Left lobe of liver (tissue), 2 donors: ENCODE measurements at regions not wholly inside any gene's neighbourhood (a gene's known extent, or its start where the extent isn't known, plus 50 kb on each side); places are given as distances from the start of the nearest gene placed in this dataset.
A peak's percentile ranks its signal among the peaks of the same experiment; 100 is the strongest.

Source experiments
- ATAC-seq: fragments of 200-7000 bp; cut with Tn5 transposase; one replicate; pipeline ENCODE4 v1.9.1; 2020; ENCODE audit warnings: mild to moderate bottlenecking, moderate library complexity
- DNase-seq: peaks from one replicate; pipeline ENCODE4 v3.0.0-alpha.2; 2020; ENCODE audit warnings: low spot score
- donor health status: DM: no; HTN: no; CAD: no; lungs with moderate emphysema.
- donor health status: DM: no; HTN: yes; CAD: no.

DNA sequence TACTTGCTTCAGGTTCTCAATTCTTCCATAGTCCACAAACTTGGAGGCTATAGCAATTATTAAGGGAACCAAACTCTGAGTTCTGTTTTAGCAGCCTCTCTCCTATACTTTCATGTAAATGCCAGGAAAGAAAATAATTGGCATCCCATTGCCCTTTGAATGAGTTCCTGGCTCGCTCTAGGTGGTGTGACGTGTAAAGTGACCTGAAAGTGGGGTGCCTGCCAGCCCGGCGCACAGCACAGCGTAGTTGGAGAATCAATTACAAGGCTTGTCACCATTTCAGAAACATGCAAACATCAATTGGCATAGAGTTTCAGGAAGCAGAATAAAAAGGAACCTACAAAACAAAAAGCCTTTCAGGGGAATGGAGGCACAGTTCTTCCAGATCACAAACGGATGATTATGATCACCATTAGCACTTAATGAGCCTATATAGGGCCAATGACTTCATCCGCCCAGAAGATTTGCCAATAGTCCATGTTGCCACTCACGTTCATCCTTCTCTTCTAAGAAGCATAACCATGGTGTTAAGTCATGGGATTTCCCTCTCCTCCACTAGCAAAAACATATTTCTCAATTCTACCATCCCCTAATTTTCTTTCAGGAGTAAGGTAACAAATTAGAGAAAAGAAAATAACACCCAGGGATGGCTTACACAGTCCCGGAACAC lies 354.6 kb upstream of the ADGRL2 start:
- ATAC-seq, result peak; percentile 60
- DNase-seq, result no peak

DNA sequence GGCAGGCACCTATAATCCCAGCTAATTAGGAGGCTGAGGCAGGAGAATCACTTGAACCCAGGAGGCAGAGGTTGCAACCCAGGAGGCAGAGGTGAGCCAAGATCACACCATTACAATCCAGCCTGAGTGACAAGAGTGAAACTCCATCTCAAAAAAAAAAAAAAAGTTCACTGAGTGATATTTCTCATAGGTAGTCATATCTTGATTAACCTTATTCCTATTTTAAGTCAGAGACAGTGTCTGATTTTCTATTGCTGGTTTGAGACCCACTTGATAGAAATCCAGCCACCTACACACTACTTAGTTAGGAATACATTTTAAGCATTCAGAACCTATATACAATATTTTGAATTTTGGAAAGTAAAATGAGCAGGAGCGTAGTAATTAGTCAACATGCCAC lies 357.4 kb upstream of the ADGRL2 start:
- DNase-seq (no peak), ATAC-seq (no peak)

DNA sequence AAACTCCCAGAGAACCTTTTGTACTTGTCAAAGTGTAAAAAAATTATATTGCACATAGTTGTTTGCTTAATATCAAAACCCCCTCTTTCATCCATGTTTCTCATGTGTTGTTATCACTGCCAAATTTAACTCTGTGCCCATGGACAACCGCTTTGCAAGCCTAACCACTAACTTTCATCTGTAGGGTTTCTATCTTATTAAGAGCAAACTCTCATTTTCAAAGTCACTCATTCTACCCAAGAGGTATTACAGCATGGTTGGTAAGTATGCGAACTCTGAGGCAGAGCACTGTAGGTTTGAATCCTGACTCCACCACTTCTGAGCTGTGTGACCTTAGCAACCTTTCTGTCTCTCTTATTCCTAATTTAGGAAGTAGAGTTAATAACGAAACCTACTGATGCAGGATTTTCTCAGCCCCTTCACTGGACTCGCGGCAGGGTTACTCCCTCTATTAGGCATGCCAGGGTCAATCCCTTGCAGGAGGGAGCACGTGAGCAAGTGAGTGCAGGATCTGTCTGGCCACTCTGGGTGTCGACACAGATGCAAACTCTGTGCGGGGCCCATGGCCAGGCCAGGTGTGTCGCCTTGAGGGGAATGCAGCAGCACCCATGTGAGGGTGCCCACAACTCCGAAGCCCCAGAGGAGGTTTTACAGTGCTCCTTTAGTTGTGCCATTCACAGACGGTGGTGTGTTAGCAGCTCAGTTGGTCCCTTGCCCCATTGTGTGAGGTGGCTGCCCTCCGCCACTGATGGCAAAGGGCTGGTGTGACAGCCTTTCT lies 361.5 kb upstream of the ADGRL2 start:
- ATAC-seq (no peak), DNase-seq (no peak)

DNA sequence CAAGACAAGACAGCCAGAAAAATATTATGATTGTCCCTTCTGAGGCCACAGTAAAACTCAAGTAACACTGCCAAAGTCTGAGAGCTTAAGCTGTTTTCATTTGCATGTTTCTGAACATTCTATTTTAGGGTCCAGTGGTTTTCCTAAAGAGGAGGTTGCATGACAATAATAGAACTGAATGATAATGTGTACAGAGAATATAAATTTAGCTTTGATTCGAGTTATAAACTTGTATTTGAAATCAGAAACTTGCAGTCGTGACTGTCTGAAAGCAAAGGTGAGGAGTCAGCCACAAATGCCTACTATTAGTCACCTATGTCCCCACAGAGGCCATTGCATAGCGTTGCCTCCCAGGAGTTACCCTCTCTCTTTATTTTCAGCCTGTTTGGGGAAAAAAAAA lies 363.1 kb upstream of the ADGRL2 start:
- ATAC-seq (no peak), DNase-seq (no peak)

DNA sequence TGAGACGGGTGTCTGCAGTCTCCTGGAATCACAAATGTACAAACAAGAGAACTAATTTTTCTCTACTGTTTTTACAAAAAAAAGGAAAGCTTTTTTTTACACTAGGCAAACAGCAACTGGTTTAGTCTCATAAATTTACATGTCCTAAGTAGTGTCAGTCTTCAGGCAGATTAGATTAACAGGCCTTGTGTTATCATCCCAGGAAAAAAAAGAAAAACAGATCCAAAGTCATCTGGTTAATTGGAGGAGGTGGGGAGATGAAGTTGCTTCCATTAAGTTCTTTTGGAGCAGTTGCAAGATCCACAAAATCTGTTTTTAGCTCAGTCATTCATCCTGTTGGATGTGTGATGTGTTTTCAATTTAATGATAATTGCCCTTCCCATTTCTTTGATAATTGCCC lies 363.5 kb upstream of the ADGRL2 start:
- DNase-seq (no peak), ATAC-seq (no peak)

DNA sequence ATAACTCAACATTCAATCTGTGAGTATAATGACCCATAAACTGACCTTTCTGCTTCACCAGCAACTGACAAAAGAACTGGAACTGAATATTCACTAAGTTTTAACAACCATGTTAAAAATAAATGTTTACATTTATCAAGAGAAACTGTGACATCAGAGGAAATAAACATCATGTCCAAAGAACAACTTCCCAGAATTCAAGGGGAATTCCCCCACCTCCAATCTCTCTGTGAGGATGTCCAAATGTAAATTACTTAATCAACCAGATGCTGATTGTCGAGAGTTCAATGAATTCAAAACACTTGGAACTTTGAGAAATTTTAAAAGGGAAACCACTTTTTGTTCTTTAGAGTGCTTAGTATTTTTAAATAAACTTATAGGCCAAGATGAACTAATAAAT lies 365.6 kb upstream of the ADGRL2 start:
- ATAC-seq, result no peak
- no peak for DNase-seq

DNA sequence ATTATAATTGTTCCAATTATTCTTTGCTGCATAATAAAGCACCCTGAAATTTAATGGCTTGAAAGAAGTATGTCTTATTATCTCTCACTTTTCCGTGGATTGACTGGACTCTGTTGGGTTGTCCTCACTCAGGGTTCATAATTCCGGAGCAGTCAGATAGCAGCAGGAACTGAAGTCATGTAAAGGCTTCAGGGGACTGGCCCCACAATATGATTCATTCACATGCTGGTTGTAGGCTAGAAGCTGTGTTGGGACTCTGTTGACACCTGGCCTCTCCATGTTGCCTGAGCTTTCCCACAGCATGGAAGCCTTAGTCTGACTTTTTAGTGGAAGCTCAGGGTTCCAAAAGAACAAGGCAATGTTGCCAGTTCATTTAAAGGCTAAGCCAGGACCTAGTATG lies 367.1 kb upstream of the ADGRL2 start:
- ATAC-seq, result no peak
- no peak for DNase-seq

DNA sequence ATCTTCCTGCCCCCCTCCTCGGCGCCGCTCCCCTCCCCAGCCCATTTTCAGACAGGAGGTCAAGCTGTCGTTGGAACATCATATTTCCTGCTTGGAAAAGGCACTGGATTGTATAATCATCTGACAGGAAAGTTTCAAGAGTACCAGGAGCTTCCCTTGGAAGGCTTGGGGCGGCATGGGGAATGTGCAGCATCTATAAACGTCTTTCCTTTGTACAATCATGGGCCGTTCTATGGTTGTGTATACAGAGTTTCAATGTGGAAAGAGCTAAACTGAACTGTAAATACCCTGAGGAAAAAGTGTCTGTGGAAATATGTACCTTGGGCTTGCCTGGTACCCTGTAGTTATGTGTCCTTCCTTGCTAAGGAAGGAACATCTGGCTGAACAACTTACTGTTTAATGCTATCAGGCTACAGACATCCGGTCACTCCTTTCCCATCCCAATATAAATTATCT lies 368.1 kb upstream of the ADGRL2 start:
- peak; percentile 54 for ATAC-seq
- no peak for DNase-seq

DNA sequence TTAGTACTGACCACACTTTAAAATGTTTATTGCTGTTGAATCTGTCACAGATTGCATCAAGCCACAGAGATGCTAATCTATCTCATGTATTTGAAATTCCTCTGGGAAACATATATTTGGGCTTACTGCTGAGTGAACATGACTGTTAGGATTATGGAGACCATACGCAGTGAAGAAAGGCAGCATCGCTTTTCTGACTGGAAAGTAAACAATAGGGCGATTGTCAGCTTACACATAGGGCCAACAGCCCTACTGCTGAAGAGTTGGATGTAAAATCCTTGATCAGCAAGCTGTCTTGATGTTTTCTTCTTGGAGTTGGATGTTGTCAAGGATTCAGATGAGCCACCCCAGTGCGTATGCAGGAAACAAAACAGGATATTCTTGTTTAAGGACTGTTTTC lies 368.7 kb upstream of the ADGRL2 start:
- ATAC-seq (no peak), DNase-seq (no peak)

DNA sequence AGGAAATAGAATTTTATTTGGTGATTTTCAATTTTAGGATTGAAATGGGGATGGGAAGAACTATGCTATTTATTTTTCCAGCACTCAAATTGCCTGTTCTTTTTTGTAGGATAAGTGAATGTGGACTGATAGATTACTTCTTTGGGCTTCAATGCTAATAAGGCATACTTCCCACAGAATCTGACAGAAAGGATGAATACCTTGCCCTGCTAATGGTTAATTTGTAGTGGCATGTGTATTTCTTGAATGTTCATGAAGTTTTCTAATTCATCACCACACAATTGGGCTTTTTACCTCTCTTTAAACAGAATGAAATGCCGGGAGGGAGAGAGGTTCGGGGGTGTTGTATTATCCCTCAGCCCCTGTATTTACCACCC lies 369.1 kb upstream of the ADGRL2 start:
- DNase-seq, result no peak
- ATAC-seq, result no peak

DNA sequence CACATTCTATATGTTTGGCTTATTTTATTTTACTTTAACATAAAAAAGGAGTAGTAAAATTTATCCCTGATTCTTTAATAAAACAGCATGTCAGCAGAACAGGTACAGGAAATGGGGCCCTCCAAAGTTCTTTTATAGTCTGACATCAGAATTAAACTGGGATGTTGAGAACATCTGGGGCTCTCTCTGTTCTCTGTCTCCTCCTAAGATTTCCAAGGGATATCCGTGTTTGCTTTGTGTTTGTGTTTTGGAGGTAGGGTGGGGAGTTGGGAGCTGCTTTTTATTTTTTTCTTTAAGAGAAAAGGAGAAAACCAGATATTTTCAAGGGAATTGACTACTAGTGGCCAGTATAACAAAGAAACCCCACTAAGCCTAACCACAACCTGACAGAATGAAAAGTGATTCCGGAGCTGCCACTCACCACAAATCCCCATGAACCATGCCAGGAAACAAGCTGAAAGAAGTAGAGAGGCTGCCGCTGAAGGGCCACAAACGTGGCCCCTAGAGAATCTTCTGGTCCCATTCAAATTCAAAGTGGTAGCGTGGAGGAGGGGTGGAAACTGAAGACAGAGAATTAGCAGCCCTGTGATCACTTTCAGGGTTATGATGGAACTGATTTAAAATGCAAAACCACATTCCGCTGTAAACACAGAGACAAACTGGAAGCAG lies 369.6 kb upstream of the ADGRL2 start:
- no peak for DNase-seq
- ATAC-seq, result no peak

DNA sequence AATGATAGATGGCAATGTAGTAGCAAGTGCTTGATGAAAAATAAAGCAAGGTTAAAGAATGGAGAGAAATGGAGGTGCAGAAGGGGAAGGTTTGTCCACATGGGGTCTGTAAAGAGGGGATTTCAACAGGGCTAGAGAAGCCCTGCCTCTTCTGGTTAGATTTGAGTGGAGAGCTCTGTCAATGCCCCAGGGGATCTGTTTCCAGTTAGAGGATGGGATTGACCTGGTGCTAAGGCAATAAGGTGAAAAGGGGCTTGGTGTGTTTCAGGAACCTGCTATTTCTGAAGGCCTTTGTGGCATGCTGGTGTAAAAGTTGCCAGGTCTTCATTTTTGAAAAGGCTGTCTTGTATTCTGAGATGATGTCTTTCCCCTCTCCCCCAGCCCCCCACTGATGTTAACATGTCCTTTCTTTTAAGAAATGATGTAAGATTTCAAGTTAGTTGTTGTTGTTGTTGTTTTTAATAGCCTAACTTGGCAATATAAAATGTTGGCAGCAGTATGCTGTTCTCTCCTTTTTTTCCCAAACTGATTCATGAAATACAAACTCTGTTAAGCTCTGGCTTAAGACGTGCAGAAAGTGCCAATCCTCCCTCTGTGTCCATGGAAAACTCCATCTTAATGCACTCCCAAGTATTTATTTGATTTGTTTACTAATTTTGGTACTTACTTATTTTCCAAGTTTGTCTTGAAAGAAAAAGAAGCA lies 370.3 kb upstream of the ADGRL2 start:
- ATAC-seq (no peak), DNase-seq (no peak)

DNA sequence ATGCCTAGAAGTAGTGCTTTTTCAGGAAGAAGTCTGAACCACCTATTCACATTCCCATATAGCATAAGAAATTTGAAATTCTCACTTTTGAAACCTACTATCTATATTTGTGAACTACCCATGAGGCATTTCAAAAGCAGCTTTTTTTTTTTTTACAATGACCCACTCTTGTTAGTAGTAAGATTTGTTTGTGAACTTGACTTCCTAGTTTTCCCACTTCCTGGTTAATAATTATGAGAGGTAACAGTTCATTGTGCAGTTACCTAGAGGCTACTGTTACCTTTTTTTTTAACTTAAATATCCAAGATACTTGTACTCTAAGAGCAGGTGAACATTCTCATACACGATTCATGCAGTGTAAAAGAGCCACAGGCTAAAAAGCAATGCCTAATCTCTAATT lies 371.7 kb upstream of the ADGRL2 start:
- DNase-seq (no peak), ATAC-seq (no peak)

DNA sequence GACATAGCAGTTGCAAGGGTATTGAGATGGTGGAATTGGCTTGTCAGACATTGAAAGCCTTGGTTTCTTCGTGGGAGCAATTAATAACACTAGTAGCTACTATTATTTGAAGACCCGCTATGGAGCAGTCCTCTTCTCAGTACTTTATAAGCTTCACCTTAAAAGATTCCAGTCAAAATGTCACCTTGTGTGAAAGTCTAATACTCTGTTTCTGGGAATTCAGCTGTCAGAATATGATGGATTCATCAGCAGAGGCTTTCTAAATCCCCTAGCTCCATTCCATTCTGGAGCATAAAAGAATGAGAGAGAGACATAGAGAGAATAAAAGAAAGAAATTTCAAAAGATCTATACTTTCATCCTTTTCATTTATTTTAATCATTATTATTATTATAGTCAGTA lies 375.9 kb upstream of the ADGRL2 start:
- DNase-seq (no peak), ATAC-seq (no peak)

DNA sequence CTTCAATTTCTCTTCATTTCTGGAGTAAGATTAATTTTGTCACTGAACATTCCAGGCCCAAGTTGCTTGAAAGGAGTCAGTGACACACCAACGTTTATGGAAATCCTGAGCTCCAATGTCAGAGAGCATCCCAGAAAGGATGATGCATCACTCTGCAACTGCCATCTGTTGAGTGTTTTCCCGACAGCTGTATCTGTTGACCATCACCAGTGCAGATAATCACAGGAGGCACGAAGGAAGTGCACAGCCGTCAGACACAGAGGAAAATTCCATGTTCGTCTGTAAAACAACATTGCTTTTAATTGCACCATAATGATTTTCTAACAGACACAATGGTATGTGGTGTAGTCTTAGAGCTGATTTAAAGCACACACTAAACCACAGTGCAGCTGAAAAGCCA lies 376.7 kb upstream of the ADGRL2 start:
- DNase-seq, result no peak
- ATAC-seq, result no peak

DNA sequence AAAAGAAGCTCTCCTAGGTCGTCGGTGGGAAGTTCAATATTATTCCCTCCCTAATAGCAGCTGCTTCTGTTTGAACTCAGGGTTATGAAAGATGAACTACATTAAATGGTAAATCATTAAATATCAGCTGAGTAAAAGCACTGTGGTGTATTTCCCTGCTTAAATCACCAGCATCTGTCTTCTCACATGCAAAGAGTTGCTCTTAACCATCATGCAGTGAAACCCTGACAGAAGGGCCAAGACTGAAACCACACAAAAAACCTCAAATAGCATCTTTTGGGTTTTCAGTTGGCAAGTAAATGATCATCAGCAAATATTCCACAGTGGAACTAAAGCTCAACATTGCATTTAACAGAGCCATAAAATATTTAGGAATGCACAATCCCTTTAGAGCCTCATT lies 380.0 kb upstream of the ADGRL2 start:
- no peak for DNase-seq
- no peak for ATAC-seq

DNA sequence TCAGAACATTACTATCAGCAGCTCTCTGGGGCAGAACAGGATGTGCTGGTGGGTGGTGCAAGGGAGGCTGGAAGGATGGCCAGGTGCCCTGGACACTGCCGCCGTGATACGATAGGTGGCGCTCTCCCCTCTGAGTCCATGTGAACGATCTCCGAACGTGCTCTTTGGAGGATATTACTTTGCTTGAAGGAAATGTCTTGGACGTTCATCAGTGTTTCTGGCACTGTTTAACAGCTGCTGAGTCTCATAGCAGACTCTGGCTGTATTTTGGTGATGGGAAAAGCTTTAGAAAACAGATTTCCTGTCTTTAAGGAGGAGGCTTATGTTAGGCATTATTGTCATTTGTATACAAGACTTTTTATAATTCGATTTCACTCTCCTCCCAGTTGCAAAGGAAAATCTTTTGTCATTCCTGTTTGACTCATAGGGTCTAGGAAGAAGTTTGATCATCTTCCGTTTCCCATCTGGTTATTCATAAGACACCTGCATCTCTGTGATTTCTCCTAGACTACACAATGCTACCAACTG lies 386.2 kb upstream of the ADGRL2 start:
- ATAC-seq, result peak; percentile 93

DNA sequence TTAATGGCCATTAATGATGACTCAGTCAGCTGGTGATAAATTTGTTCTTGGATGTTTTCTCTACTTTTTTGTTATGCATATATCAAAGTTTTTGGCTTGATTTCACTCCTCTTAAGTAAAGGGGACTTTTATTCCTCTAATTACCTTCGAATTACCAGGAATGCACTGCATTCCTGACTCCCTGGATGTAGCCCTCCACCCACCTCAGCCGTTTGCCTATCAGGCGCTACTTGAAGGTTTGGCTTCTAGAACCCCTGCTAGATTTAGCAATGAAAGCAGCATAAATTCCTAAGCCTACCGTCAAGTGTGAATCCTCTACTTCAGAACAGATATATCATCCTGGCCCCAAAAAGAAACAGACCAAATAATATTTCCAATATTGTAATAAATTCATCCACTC lies 387.8 kb upstream of the ADGRL2 start:
- ATAC-seq (no peak), DNase-seq (no peak)

More for the DNA sequence above, 386.2 kb upstream of the ADGRL2 start:
- peak; percentile 60 for DNase-seq

DNA sequence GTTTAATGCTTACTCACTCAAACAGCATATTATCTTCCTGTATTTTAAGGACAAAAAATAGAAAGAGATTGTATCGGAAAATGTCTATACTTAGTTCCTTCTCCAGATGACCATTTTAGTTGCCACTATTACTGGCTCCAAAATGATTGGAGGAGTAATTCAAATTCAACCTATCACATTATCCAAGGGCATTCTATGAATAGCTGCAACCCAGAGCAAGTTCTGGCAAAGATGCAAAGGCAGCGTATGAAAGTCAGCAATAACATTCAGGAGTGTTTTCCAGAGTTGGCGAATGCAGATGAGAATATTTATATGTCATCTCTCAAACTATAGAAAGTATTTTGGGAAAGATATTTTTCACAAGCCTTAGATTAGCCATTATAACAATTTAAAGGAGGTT lies 389.8 kb upstream of the ADGRL2 start:
- no peak for ATAC-seq

DNA sequence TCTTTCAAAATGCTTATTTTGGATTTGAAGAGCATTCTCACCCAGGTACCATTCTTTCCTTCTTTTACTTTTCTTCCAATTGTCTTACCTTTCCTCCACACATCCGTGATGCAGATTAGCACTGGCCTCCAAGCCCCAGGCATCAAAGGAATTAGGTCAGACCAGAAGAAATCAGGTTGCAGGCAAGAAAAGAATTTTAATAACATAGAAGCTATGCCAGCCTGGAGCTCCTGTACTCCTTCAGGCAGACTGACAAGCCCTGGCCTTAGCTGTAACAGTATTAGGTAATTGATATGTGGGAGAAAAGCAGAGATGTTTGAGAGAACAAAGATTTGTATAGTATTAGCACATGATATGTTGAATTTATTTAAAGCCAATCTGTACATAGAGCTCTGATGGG lies 390.4 kb upstream of the ADGRL2 start:
- DNase-seq (no peak), ATAC-seq (no peak)

More for the DNA sequence above, 389.8 kb upstream of the ADGRL2 start:
- no peak for DNase-seq

DNA sequence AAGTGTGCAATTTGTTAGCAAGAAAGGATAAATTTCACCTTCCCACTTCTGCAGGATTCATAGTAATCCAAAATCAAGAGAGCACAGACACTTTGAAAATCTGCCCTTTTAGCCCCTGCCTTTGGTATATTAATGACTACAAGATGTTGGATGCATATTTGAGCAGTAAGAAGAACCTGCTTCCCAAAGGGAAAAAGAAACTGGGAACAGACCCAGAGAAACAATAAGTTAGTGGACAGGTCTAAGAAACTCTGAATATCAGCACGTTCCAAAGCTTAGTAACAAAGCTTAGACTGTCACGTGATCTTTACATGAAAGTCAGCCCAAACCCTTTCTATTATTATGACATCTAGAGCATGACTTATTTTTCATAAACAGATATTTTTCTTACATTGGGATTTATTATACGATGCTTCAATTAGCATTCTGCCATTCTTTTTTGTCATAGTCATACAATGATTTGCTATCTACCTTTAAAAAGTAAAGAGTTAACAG lies 390.9 kb upstream of the ADGRL2 start:
- ATAC-seq, result no peak
- DNase-seq, result no peak
